ENCODE measurements at regions not wholly inside any gene's neighbourhood (a gene's known extent, or its start where the extent isn't known, plus 50 kb on each side); places are given as distances from the start of the nearest gene placed in this dataset.

- whole genome bisulfite sequencing, 2 donors (ENCODE audit: low coverage in 1 of 2): 83% methylated on average over 1 of the region's 8 CpGs; no CpG with 5 or more reads in 1 of the 2 donors
Measured at GRCh38 chr7:156056534-156056933, 244.3 kb upstream of the SHH start.

GRCh38 chr7:156055206-156055822, 243.1 kb upstream of the SHH start:
- H3K27ac ChIP-seq: no peak overlapping the region
- no peak for TF ChIP-seq POLR2A (IDR thresholded peaks at IDR 0.05)
- no peak for TF ChIP-seq CTCF (IDR thresholded peaks at IDR 0.05)
- no peak for TF ChIP-seq POLR2AphosphoS5 (IDR thresholded peaks at IDR 0.05)
- no peak for TF ChIP-seq EP300 (IDR thresholded peaks at IDR 0.05)
- WGBS, 2 donors (ENCODE audit: low coverage in 1 of 2): 61 to 68% methylated on average over 2 to 9 of the region's 10 CpGs
- no peaks in the 10 kb centered on the region for H3K4me1 ChIP-seq
- H3K27me3 ChIP-seq: peaks cover 26% of the 10 kb centered on the region
- no peaks in the 10 kb centered on the region for H3K9me3 ChIP-seq
- no peak for ATAC-seq
- no peaks in the 10 kb centered on the region for H3K36me3 ChIP-seq
- H3K4me3 ChIP-seq: no peak overlapping the region

More at GRCh38 chr7:156056534-156056933, 244.3 kb upstream of the SHH start:
- ATAC-seq: no peak
- Histone ChIP-seq H3K4me1 (no peaks in the 10 kb centered on the region), H3K27me3 (peaks cover 26% of the 10 kb centered on the region), H3K9me3 (no peaks in the 10 kb centered on the region), H3K27ac (no peak overlapping the region), H3K4me3 (no peak overlapping the region), H3K36me3 (no peaks in the 10 kb centered on the region)
- TF ChIP-seq POLR2A (IDR thresholded peaks at IDR 0.05): no peak
- TF ChIP-seq EP300 (IDR thresholded peaks at IDR 0.05): no peak
- no peak for TF ChIP-seq POLR2AphosphoS5 (IDR thresholded peaks at IDR 0.05)
- no peak for TF ChIP-seq CTCF (IDR thresholded peaks at IDR 0.05)

- peaks cover 13% of the 10 kb centered on the region for H3K27me3 ChIP-seq
- H3K4me1 ChIP-seq: no peaks in the 10 kb centered on the region
- WGBS, 2 donors (ENCODE audit: low coverage in 1 of 2): 95 to 100% methylated on average over 1 of the region's 1 CpG
- TF ChIP-seq CTCF (IDR thresholded peaks at IDR 0.05) (no peak), POLR2A (IDR thresholded peaks at IDR 0.05) (no peak), EP300 (IDR thresholded peaks at IDR 0.05) (no peak), POLR2AphosphoS5 (IDR thresholded peaks at IDR 0.05) (no peak)
- H3K36me3 ChIP-seq: no peaks in the 10 kb centered on the region
- peaks cover 0 to 11% (median 0%) of the 10 kb centered on the region in 3 donors for H3K9me3 ChIP-seq
- H3K4me3 ChIP-seq: no peak overlapping the region
- no peak overlapping the region for H3K27ac ChIP-seq
- no peak for ATAC-seq
Measured at GRCh38 chr7:156051884-156052283, 239.6 kb upstream of the SHH start.

GRCh38 chr7:156050636-156051569, 238.6 kb upstream of the SHH start:
- Histone ChIP-seq H3K4me1 (no peaks in the 10 kb centered on the region), H3K4me3 (no peak overlapping the region), H3K27ac (no peak overlapping the region), H3K9me3 (peaks cover 0 to 19% (median 0%) of the 10 kb centered on the region in 3 donors), H3K27me3 (peaks cover 5% of the 10 kb centered on the region), H3K36me3 (no peaks in the 10 kb centered on the region)
- 73 to 77% methylated on average over 5 to 6 of the region's 19 CpGs for WGBS, 2 donors (ENCODE audit: low coverage in 1 of 2)
- no peak for TF ChIP-seq POLR2A (IDR thresholded peaks at IDR 0.05)
- TF ChIP-seq EP300 (IDR thresholded peaks at IDR 0.05): no peak
- TF ChIP-seq CTCF (IDR thresholded peaks at IDR 0.05): no peak
- TF ChIP-seq POLR2AphosphoS5 (IDR thresholded peaks at IDR 0.05): no peak
- ATAC-seq: no peak
